ENCODE measurements at regions not wholly inside any gene's neighbourhood (a gene's known extent, or its start where the extent isn't known, plus 50 kb on each side); places are given as distances from the start of the nearest gene placed in this dataset.
"Not testable (repeated sequence)": the region's sequence is repeated elsewhere in the genome, so short reads cannot be mapped to it uniquely, and the experiment has no call there.

DNA sequence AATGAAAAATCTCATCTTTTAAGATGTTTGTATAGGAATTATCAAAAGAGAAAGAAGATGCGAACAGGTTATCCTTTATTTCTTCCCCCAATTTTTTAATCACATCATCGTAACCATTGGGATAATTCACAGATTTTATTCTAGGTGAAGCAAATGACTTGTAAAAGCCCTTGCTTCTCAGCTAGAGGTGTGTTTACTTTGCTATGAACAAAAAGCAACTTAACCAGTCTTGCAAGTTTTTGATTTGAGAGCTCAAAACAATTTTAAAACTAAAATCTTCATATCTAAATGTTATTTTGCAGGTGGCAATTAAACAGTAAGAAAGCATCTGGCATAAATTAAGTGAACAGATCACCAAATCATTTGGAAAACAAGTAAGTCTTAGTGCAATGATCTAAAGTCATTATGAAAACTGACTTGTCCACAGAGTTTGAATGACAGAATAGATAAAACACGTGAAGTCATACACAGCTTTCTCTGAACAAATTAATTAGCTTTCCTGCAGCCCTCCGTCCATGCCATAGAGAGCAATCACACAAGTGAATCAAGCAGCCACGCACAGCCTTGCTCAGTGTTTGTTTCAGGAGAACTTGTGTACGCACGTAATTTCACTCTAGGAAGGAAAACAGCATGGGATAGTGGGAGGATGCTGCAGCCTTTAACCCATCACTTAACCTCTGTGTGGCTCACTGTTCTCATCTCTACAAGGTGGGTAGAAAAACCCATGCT is 85.0 kb upstream of the ZNF800 start:
- no peak for DNase-seq
- no peaks in the 10 kb centered on the region for H3K27me3 ChIP-seq
- TF ChIP-seq EP300 (IDR thresholded peaks at IDR 0.05) (no peak), POLR2A (IDR thresholded peaks at IDR 0.05) (no peak), POLR2AphosphoS5 (IDR thresholded peaks at IDR 0.05) (no peak)
- TF ChIP-seq, protein P1, sequence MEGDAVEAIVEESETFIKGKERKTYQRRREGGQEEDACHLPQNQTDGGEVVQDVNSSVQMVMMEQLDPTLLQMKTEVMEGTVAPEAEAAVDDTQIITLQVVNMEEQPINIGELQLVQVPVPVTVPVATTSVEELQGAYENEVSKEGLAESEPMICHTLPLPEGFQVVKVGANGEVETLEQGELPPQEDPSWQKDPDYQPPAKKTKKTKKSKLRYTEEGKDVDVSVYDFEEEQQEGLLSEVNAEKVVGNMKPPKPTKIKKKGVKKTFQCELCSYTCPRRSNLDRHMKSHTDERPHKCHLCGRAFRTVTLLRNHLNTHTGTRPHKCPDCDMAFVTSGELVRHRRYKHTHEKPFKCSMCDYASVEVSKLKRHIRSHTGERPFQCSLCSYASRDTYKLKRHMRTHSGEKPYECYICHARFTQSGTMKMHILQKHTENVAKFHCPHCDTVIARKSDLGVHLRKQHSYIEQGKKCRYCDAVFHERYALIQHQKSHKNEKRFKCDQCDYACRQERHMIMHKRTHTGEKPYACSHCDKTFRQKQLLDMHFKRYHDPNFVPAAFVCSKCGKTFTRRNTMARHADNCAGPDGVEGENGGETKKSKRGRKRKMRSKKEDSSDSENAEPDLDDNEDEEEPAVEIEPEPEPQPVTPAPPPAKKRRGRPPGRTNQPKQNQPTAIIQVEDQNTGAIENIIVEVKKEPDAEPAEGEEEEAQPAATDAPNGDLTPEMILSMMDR (IDR thresholded peaks at IDR 0.05) = no peak
- no peaks in the 10 kb centered on the region for H3K4me1 ChIP-seq
- H3K9me3 ChIP-seq = no peaks in the 10 kb centered on the region
- intact Hi-C loops (cut with DNase I) = no loop called here
- H3K27ac ChIP-seq = no peak overlapping the region
- 17 to 33% methylated on average over 7 of the region's 7 CpGs for WGBS, 2 donors
- no peaks in the 10 kb centered on the region for H3K36me3 ChIP-seq
- H3K4me3 ChIP-seq = no peak overlapping the region

DNA sequence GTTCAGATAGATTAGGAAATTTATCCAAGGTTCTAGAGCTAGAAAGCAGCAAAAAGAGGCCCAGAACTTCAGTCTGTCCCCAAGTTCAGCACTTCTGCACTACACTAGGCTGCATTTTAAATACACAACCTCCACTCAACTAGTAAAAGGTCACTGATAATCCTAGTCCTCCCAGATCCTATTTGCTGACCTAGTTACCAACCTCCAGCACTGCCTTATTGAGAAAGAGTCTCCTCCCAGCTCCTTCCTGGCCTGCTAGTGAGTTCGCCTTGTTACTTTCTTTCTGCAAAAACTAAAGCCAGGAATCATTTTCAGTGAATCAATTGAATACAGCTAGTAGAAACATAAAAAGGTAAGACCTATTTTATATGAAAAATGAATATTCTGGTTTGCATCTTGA is 84.1 kb upstream of the ZNF800 start:
- Histone ChIP-seq H3K36me3 (no peaks in the 10 kb centered on the region), H3K27ac (no peak overlapping the region), H3K4me3 (no peak overlapping the region), H3K4me1 (no peaks in the 10 kb centered on the region), H3K9me3 (no peaks in the 10 kb centered on the region), H3K27me3 (no peaks in the 10 kb centered on the region)
- no peak for DNase-seq
- WGBS, 2 donors = 81 to 82% methylated on average over 1 of the region's 1 CpG
- intact Hi-C loops (cut with DNase I) = no loop called here
- TF ChIP-seq POLR2AphosphoS5 (IDR thresholded peaks at IDR 0.05) (no peak), EP300 (IDR thresholded peaks at IDR 0.05) (no peak), POLR2A (IDR thresholded peaks at IDR 0.05) (no peak)
- TF ChIP-seq, protein P1 (IDR thresholded peaks at IDR 0.05) = no peak

DNA sequence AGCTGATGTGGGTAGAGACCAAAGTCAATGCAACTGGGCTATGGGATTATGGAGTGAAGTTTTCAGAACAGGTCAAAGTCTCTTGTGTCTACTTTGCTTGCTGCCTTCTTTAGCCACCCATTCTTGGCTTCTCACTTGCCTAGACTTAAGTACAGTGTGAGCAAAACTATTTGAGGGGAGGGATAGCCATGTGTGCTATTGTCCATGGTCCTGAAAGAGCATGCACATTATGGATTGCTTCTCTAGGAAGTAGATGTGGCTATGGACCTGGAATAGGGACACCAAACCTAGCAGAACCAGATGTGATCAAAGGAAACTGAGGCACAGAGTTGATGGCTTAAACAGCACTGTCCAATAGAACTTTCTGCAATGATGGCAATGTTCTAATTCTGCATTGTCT is 81.9 kb upstream of the ZNF800 start:
- TF ChIP-seq, protein P1 (IDR thresholded peaks at IDR 0.05) = no peak
- TF ChIP-seq EP300 (IDR thresholded peaks at IDR 0.05) (no peak), POLR2AphosphoS5 (IDR thresholded peaks at IDR 0.05) (no peak), POLR2A (IDR thresholded peaks at IDR 0.05) (no peak)
- Histone ChIP-seq H3K4me3 (no peak overlapping the region), H3K9me3 (no peaks in the 10 kb centered on the region), H3K4me1 (no peaks in the 10 kb centered on the region), H3K27ac (no peak overlapping the region), H3K36me3 (no peaks in the 10 kb centered on the region), H3K27me3 (no peaks in the 10 kb centered on the region)
- DNase-seq = no peak
- intact Hi-C loops (cut with DNase I) = no loop called here

DNA sequence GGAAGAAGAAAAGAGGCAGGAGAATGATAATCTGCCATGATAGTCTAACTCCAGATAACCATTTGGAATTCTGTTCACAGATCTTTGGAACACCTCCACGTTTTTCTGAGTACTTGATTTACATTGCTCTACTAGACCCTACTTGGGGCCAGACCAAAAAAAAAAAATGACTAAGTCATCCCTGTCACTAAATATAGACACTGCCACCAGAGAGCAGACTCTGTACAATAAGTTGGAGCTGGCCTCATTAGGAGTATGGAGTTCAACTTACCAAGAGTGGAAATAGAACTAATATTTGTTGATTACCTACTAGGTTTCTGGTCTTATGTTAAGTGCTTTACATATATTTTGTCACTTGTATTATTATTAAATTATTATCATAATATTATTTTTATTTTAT is 80.9 kb upstream of the ZNF800 start:
- Histone ChIP-seq H3K9me3 (no peaks in the 10 kb centered on the region), H3K4me1 (no peaks in the 10 kb centered on the region), H3K4me3 (no peak overlapping the region), H3K36me3 (no peaks in the 10 kb centered on the region), H3K27ac (no peak overlapping the region), H3K27me3 (no peaks in the 10 kb centered on the region)
- DNase-seq = no peak
- intact Hi-C loops (cut with DNase I) = no loop called here
- TF ChIP-seq POLR2A (IDR thresholded peaks at IDR 0.05) (no peak), EP300 (IDR thresholded peaks at IDR 0.05) (no peak), POLR2AphosphoS5 (IDR thresholded peaks at IDR 0.05) (no peak)
- WGBS, 2 donors = 16 to 28% methylated on average over 1 of the region's 1 CpG

DNA sequence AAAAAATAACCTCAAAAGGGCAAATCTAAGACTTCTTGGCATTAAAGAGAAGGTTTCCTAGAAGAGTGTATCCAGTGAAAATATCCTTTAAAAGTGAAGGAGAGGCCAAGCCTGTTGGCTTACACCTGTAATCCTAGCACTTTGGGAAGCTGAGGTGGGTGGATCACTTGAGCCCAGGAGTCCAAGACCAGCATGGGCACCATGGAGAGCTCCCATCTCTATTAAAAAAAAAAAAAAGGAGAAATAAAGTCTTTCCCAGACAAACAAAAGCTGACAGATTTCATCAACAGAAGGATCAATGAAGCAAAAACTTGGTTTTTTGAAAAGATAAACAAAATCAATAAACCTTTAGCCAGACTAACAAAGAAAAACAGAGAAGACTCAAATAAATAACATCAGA is 67.6 kb upstream of the ZNF800 start:
- DNase-seq = no peak
- intact Hi-C loops (cut with DNase I) = no loop called here

DNA sequence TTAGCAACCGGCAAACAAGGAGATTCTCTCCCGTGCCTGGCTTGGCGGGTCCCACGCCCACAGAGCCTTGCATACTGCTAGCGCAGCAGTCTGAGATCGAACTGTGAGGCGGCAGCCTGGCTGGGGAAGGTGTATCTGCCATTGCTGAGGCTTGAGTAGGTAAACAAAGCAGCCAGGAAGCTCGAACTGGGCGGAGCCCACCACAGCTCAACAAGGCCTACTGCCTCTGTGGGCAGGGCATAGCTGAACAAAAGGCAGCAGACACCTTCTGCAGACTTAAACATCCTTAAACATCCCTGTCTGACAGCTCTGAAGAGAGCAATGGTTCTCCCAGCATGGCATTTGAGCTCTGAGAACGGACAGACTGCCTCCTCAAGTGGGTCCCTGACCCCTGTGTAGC is 58.8 kb upstream of the ZNF800 start:
- H3K4me3 ChIP-seq; H3K36me3 ChIP-seq; H3K27ac ChIP-seq; intact Hi-C loops (cut with DNase I); H3K4me1 ChIP-seq; H3K27me3 ChIP-seq; DNase-seq: not testable (repeated sequence)
- H3K9me3 ChIP-seq = peaks cover 0 to 11% (median 5%) of the 10 kb centered on the region in 4 donors
- WGBS, 2 donors = 75 to 76% methylated on average over 10 of the region's 10 CpGs

More for the DNA sequence above, 67.6 kb upstream of the ZNF800 start:
- no peak overlapping the region for H3K27ac ChIP-seq
- H3K4me1 ChIP-seq = no peaks in the 10 kb centered on the region
- H3K9me3 ChIP-seq = peaks cover 0 to 3% (median 0%) of the 10 kb centered on the region in 4 donors
- H3K27me3 ChIP-seq = no peaks in the 10 kb centered on the region
- H3K36me3 ChIP-seq = no peaks in the 10 kb centered on the region
- H3K4me3 ChIP-seq = no peak overlapping the region
- TF ChIP-seq, protein P1 (IDR thresholded peaks at IDR 0.05) = no peak
- no peak for TF ChIP-seq POLR2AphosphoS5 (IDR thresholded peaks at IDR 0.05)

Data from sigmoid colon (tissue), 6 donors.